NCI-H69 (cell line): ENCODE measurements at regions not wholly inside any gene's neighbourhood (a gene's known extent, or its start where the extent isn't known, plus 50 kb on each side); places are given as distances from the start of the nearest gene placed in this dataset.
"Not testable (repeated sequence)": the region's sequence is repeated elsewhere in the genome, so short reads cannot be mapped to it uniquely, and the experiment has no call there.

Source experiments
- DNase-seq: peaks from one replicate; lab custom pipeline; 2025; lab: John Stamatoyannopoulos, UW

- peak; percentile 12 for DNase-seq
Measured at GRCh38 chr12:84136862-84137367, 775.7 kb downstream of the SLC6A15 start.

GRCh38 chr12:84135586-84136279 is 776.9 kb downstream of the SLC6A15 start:
- DNase-seq: no peak

GRCh38 chr12:84134797-84135366 is 777.7 kb downstream of the SLC6A15 start:
- no peak for DNase-seq

GRCh38 chr12:84131076-84131475 is 781.5 kb downstream of the SLC6A15 start:
- DNase-seq: no peak

GRCh38 chr12:84128117-84128991 is 784.2 kb downstream of the SLC6A15 start:
- peak; percentile 12 for DNase-seq

- no peak for DNase-seq
Measured at GRCh38 chr12:84124211-84124610, 788.4 kb downstream of the SLC6A15 start.

GRCh38 chr12:84117190-84117589 is 795.4 kb downstream of the SLC6A15 start:
- no peak for DNase-seq

GRCh38 chr12:84113666-84114065 is 798.9 kb downstream of the SLC6A15 start:
- no peak for DNase-seq

- peak; percentile 16 for DNase-seq
Measured at GRCh38 chr12:84103886-84104285, 808.7 kb downstream of the SLC6A15 start.

- DNase-seq: not testable (repeated sequence)
Measured at GRCh38 chr12:84101963-84102362, 810.6 kb downstream of the SLC6A15 start.

- DNase-seq: peak; percentile 62
Measured at GRCh38 chr12:84099591-84099990, 813.0 kb downstream of the SLC6A15 start.

GRCh38 chr12:84091651-84092050 is 820.9 kb downstream of the SLC6A15 start:
- DNase-seq: no peak

- no peak for DNase-seq
Measured at GRCh38 chr12:84089356-84089755, 823.2 kb downstream of the SLC6A15 start.

- no peak for DNase-seq
Measured at GRCh38 chr12:84085046-84085445, 827.6 kb downstream of the SLC6A15 start.

GRCh38 chr12:84079626-84080025 is 833.0 kb downstream of the SLC6A15 start:
- DNase-seq: no peak

- peak; percentile 91 for DNase-seq
Measured at GRCh38 chr12:84077679-84078078, 834.9 kb downstream of the SLC6A15 start.

GRCh38 chr12:84075991-84076390 is 836.6 kb downstream of the SLC6A15 start:
- DNase-seq: no peak

GRCh38 chr12:84073401-84073800 is 839.2 kb downstream of the SLC6A15 start:
- DNase-seq: no peak

GRCh38 chr12:84072961-84073360 is 839.6 kb downstream of the SLC6A15 start:
- DNase-seq: no peak

- no peak for DNase-seq
Measured at GRCh38 chr12:84070292-84070691, 842.3 kb downstream of the SLC6A15 start.

- DNase-seq: no peak
Measured at GRCh38 chr12:84069699-84070098, 842.9 kb downstream of the SLC6A15 start.

GRCh38 chr12:84069198-84069597 is 843.4 kb downstream of the SLC6A15 start:
- peak; percentile 21 for DNase-seq

GRCh38 chr12:84058136-84058535 is 854.5 kb downstream of the SLC6A15 start:
- peak; percentile 63 for DNase-seq
